Forelimb muscle (tissue), 1 donor: ENCODE measurements at regions not wholly inside any gene's neighbourhood (a gene's known extent, or its start where the extent isn't known, plus 50 kb on each side); places are given as distances from the start of the nearest gene placed in this dataset.

ENCODE experiments used
- DNase-seq: peaks from one replicate; pipeline ENCODE4 v3.0.0-alpha.2; 2013; ENCODE audit warnings: low read depth

DNA sequence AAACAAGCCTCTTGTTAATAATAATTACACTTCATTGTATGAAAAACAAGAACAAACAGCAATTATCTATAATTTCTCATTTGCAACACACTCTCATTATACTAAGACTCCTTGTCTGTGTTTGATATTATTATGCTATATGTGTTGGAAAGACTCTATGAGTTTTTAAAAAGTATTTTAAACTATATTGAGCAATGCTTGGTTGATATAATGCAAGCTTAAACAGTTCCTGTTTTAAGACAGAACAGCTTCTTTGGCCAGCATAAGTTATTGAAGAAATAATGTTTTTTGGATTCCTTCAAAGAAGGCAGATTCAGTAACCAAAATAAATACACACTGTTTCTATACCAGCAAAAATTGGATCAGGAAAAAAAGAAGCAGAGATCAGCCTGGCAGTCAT, 871.4 kb downstream of the MAT2B start:
- no peak for DNase-seq

DNA sequence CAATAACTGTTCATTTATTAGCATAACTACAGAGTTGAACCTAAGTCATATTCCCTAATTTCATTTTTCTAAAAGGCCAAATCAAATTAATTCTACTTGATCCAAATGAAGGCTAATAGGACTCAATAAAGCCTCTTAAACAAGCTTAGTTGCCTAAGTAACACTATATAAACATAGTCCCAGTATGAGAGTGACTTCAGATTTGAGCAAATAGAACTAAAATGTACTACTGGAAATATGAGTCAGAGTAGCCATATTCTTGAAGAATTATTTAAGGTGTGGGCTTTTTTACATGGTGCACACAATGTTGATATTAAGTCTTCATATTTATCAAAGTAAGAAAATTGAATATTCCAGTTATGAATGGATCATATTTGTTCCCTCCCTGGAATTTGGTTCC, 872.3 kb downstream of the MAT2B start:
- no peak for DNase-seq

DNA sequence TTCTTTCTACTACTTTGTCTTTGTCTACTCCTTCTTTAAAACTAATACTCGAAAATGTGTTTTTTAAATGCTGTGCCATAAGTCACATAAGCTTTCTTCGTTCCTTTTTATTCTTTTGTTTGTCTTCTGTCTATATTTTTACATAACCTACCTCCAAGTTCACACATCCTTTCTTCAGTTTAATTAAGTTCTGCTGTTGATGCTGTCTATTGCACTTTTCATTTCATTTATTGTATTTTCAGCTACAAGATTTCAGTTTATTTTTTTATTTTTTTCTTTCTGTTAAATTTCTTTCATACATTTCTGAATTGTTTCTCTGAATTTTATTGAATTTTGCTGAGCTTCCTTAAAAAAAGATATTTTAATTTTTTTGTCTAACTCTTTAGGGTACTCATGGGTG, 878.2 kb downstream of the MAT2B start:
- no peak for DNase-seq

DNA sequence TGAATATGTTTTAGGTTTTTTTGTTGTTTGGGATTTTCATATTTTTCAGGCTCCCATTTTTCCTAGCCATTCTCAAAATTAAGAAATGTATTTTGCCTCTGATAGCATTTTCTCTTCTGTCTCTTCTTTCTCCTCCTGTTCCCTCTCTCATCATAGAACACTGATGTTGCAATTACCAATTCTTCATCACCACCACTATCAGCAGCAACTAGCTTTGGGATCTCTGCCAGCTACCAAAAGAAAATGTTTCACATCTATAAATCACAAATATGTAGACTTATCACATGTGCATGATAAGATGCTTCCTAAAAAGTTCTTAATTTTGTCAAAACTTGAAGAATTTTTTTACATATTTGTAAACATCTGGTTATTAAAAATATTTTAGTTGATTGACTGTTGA, 887.1 kb downstream of the MAT2B start:
- no peak for DNase-seq

DNA sequence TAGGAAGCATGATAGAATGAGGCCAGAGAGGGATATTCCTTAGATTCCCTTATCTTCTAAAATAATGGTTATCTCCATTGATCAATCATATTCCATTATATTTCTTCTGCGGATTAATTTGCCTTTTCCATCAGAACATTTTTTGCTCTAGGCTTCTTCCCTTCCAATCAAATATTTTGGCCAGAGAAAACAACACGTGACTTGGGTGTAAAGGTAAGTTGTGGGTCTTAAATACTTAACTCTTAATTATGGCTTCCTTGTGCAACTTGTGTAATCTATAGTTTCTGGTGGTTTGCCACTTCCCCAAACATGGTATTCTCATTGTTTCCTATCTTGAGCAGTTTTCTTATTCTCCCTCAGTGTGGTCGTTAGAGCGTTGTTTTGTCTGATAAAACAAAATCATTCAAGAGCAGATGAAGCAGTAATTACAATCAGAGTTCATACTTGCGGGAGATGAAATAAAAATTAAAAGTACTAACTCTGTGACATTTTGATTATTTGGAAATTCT, 889.3 kb downstream of the MAT2B start:
- no peak for DNase-seq

DNA sequence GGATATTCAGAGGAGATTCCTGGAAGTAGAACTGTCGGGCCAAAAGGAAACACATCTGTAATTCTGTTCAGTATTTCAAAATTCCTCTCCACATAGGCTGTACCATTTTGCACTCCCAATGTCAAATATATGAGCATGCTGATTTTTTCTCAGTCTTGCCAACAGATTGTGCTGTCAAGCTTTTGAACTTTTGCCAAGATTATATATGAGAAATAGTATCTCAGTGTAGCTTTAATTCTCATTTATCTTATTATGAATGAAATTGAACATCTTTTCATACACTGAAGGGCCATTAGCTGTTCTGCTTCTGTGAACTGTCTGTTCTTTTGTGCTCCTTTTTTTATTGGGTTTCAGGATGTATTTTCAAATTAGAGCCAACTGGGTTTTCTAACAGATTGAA, 907.1 kb downstream of the MAT2B start:
- no peak for DNase-seq

DNA sequence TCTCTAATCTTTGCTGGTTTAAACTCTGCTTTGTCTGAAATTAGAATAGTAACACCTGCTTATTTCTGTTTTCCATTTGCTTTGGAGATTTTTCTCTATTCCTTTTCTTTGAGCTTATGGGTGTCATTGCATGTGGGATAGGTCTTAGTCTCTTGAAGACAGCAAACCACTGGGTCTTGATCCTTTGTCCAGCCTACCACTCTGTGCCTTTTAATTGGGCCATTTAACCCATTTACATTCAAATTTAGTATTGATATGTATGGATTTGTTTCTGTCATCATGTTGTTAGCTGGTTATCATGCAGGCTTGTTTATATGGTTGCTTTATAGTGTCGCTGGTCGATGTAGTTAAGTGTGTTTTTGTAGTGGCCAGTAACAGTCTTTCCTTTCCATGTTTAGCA, 914.7 kb downstream of the MAT2B start:
- no peak for DNase-seq

DNA sequence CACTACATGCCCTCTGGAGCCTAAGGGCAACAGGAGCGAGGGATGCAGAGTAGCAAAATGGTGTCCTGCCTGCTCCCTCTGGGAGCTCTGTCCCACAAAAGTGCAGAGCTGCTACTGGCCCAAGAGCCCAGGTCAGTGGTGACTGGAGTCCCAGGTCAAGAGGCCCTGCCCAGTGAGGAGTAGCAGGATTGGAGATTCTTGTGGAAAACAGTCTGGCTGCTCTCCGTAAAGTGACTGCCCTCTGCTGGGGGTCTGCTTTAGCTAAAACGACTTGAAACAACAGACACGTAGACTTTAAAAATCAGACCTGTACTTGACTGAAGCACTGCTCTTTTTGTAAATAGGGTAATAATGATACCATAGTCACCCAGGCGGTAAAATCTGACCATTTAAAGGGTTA, 917.0 kb downstream of the MAT2B start:
- DNase-seq = no peak

DNA sequence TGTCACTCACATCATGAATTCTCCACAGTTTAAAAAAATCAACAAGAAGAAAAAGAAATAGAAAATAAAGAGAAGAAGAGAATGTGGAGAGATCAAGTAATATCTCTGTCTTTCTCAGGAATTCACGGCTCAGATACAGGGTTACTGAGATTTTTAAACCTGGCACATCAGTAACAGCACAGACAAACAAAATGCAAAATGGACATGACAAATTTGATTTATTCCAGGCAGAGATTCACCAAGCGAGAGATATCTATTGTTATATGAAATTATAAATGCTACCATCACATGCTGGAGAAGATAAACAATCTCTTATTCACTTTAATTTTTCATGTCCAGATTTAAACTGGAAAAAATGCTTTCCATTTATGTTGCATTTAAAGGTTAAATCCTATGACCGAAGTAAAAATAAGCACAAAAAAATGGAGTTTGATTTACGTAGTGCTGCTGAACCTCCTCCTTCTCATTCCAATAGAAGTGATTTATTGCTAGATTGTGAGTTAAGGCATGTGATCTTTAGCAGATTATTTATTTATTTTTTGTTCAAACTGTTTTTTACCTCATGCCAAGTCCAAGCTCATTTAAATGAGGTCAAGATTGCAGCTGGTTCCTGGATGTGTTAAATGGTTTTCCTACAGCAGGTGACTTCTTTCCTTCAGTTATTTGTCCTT, 926.4 kb downstream of the MAT2B start:
- no peak for DNase-seq

DNA sequence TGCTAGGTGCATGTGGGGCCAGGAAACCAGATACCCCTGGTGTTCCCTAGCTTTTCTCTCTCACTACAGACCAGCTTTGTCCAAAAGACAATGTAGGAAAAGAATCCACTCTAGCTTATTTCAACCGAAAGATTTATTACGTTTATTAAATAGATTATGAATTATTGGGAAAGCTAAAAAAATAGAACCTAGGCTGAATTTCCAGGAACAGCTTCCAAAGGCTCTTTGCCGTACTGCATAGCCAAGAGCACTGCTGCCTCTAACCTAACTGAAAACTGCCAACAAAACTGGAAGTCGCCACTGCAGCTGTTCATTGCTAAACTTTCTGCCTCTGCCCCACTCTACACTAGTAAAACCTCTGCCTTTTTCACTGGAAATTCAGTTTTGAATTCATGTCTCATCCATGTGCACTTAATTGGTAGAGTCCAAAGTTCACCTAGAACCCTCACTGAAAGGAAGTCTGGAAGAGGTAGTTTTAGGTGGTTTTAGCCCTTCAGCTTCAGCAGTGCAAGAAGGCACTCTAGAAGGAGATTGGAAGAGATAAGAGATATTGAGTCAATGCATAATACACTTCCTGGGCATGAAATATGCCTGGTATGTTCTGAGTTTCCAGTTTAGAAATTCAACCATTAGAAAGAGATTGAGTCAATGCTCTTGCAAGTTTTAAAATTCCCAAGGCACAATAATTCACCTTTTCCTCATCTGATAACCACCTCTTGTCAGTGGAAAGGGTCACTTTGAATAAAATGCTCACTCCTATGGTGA, 927.9 kb downstream of the MAT2B start:
- DNase-seq = no peak

DNA sequence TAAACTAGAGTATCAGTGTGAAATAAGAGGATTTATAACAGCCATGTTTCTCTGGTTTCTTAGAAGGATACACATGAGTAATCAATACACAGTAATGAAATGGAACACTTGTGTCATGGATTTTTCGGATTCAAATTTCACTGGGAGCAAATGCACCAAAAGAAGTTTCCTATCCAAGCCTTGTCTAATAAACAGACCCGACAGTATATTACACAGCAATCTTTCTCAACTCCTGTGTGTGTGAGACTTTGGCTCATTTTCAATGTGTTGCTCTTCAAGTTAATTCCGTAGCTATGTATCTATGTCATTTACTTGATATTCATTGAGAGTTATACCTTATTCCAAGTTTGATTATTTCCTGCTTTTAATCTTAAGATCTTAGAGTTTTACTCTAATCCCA, 930.2 kb downstream of the MAT2B start:
- DNase-seq = no peak

DNA sequence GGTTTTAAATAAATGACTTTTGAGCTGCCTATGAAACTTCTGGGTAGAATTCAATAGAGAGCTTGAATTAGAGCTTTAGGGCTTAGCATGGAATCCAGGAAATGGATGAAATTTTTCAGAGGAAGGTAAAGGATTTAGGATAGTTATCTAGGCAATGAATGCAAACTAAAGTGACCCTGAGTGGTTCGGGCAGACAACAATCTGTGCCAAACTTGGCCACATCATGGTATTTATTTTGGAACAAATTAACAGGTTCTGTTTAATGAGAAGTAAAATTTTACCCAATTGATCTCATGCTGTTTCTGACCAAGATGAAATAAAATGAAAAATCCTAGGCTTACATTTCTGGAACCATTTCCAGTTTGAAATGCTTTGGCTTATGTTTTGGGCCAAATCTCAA, 934.4 kb downstream of the MAT2B start:
- no peak for DNase-seq

DNA sequence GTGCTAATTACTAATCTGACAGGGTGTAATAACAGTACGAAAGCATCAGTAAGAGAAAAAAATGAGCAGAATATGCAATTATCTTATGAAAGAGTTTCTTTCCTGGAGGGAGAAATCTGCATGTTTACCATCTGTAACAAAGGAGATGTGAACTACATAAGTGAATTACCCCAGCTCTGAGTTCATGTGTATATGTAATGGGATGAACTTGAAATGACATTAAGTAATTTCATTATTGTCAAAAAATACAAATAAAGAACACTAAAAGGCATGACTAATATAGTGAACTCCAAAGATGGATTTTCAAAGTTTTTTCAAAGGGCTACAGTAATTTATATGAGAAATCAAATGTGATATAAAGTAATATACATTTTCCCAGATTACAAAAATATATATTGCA, 944.0 kb downstream of the MAT2B start:
- DNase-seq = no peak

DNA sequence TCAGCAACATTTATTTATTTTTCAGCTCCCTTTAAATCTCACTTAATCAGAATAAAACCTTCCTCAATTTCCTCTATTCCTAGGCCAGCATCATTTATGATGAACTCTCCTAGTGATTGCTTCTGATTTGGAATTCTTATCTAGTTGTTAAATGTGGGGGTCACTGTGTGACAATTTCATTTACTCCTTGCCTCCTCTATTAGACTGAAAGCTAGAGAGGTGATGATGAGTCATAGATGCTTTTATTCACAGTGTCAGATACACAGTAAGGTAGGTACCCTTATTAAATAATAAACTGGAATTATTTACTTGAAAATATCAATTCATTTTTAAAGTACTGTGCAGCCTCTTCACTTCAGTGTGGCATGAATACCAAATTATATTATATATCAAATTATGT, 960.6 kb downstream of the MAT2B start:
- DNase-seq = no peak

DNA sequence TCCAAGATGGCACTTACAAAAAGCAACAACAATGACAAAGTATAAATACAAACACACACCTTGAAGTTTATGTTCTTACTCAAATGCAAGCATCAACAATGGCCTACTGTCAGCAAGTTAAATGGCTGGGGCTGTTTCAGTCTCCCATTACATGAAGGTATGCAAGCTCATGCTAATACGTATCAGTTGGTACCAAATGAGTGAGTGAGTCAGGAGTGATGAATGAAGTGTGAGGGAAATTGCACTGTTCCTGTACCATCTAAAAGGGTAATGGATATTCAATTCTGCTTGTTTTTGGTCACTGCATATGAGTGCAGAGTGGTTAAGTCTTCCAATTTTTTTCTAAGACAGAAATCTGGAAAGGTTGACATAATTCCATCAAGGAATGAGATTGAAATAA, 964.9 kb downstream of the MAT2B start:
- DNase-seq = no peak

DNA sequence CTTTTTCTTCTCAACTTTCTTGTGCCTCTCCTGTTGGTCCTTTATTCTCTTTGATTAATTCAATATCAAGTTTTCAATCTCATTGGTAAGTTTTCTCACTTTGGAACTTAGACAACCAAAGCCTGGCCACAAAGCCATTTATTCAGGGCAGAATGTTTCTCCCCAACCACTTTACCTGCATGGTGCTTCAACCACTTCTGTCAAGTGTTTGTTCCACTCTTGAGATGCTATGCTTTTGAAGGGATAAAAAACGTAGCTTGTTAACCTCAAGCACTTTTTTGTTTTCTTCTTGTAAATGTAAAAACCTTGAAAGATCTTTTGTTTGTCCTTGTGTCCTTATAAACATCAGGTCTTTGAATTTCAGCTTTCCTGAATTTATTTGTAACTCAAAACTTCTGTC, 966.7 kb downstream of the MAT2B start:
- no peak for DNase-seq

DNA sequence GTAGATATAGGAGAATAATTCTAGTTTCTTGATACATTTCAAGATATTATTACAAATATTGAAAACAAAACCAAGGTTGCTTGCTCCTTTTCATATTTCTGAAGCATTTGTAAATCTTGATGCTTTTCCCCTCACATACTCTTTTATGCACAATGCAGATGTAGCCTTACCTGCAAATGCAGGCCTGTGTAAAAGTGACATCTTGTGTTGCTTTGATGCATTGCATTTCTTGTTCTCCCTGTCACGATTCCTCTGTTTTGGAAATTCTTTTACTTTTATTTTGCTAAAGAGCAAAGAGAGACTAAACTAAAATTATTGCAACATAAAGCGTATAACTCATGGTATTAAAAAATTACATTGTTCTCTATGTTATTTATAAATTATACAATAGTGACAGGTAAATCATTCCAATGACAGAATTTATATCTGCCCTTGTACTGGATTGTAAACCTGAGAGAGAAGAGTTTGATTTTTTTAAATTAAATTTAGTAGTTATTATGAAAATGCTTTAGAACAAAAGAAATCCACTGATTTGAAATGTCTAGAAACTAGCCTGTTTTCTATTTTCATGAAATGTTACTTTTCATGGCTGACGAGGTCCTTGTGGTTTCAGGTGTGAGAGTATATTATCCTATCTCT, 970.0 kb downstream of the MAT2B start:
- no peak for DNase-seq

DNA sequence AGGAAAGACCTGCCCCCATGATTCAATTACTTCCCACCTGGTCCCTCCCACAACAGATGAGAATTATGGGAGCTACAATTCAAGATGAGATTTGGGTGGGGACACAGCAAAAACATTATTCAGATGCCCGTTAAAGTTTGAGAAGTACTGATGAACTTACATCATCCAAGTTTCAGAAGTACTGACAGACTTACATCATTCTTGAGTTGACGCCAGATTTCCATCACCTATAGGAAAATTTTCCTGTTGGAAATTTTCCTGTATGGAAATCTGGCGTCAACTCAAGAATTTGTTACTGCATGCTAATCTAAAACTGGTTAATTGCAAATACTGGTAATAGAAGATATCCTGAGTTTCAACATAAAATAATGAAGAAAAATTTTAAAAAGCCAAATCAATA, 975.9 kb downstream of the MAT2B start:
- DNase-seq = no peak

DNA sequence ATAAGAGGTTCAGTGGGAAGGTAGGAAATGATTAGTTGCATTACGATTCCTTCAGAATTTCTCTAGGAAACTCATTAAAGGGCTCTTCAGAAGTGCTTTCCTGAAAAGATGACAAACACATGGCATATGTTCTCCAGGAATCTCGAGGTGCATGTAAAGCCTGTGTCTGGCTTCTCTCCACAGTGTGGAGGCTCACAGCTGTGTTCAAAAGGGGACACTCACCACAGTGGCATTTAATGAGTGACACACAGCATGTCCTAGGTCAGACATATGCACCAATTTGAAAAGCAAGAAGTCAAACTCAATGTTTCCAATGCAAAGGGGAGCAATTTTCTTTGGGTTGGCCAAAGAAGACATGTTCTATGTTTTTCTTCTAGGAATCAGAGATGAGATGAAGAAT, 976.9 kb downstream of the MAT2B start:
- no peak for DNase-seq

DNA sequence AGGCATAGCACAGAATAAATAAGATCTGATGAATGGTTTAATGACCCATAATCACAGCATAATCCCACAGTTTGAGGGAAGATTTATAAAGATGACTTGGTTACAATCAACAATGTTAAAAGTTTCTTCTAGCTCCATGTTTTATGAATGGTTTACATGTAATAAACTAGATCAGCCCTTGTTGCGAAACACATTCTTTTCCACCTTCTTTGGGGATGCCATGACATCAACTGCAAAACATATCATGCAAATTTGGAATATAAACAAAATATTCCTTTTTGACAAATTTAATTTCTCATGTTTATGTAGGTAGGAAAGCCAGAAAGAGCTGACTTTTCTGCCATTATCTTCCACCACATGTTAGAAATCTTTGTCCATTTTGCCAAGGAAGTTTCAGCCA, 979.5 kb downstream of the MAT2B start:
- DNase-seq = no peak

DNA sequence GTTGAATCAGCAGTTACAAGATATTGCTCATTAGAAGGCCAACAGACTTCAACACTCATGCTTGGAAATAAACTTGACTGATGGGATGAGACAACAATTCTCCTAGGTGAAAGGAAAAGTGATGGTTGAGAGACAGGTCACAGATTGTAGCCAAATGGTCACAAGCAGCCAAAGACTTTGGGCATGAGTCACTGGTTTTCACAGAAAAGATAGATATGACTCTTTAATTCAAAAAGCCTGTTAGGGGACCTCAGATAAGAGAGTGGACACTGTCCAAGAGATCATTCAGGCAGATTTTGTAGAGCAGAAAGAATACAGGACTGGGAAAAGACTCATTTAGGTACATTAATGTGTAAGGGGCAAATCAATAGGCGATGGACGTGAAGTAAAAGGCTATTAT, 982.5 kb downstream of the MAT2B start:
- no peak for DNase-seq

DNA sequence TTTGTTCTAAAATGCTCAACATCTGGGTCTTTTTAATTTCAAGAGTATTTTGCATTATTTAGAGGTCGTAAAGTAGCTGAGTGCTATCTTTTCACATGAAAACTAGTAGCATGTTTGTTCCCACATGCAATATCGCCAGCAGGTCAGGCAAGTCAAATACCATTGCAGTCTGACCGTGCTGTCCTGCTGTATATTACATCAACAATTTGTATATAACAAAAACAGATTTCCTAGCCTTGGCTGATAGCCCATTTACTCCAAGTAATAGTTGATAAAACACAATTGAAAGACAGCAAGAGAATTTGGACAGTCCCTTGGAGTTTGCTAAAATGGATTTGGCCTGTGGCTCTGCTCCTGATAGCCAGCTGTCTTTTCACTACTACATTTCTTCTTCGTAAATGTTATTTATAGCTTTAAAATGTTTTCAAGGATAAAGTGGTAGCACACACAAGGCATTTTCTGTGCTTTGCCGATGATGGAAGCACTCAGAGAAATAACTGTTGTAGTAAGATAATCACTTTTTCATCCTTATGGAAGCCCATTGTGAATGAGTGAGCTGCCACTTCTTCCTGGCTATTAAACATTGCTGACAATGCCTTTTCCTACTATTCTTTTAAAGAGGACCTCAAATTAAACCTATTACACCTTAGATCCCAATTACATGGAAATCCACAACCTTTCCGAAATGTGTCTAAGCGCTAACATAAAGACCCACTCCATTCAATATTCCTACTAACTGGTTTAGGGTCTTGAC, 992.1 kb downstream of the MAT2B start:
- DNase-seq = no peak
